Heart left ventricle (tissue), 16 donors: ENCODE measurements at regions not wholly inside any gene's neighbourhood (a gene's known extent, or its start where the extent isn't known, plus 50 kb on each side); places are given as distances from the start of the nearest gene placed in this dataset.

Experiments
- ATAC-seq, 4 donors: fragments of 200-7000 bp; cut with Tn5 transposase; one replicate each; pipeline ENCODE4 v1.9.1; 2020 to 2022; ENCODE audit warnings: moderate library complexity in 4 of 4, mild to moderate bottlenecking in 3 of 4, moderate number of reproducible peaks in 1 of 4
- DNase-seq, 5 donors: peaks; one replicate each; pipeline ENCODE4 v3.0.0-alpha.2; 2020
- H3K27ac ChIP-seq, 12 donors: fragments of 200-600 bp; sonication (generic) in 4 of 12; one replicate each; pipeline versions ENCODE4 v1.5.0 to v1.8.0; 2016 to 2022; ENCODE audit warnings: mild to moderate bottlenecking in 2 of 12
- H3K27me3 ChIP-seq, 9 donors: fragments of 200-600 bp; sonication (generic) in 2 of 9; one replicate each; pipeline versions ENCODE4 v1.5.1 to v1.8.0; 2016 to 2022; ENCODE audit warnings: mild to moderate bottlenecking in 3 of 9
- H3K36me3 ChIP-seq, 9 donors: fragments of 200-600 bp; sonication (generic) in 2 of 9; one replicate each; pipeline versions ENCODE4 v1.5.0 to v1.8.0; 2018 to 2022; ENCODE audit warnings: mild to moderate bottlenecking in 2 of 9
- H3K4me1 ChIP-seq, 12 donors: fragments of 200-600 bp; sonication (generic) in 4 of 12; one replicate each; pipeline versions ENCODE4 v1.5.0 to v1.8.0; 2016 to 2022; ENCODE audit warnings: mild to moderate bottlenecking in 3 of 12
- H3K4me3 ChIP-seq, 12 donors: fragments of 200-600 bp; sonication (generic) in 4 of 12; one replicate each; pipeline versions ENCODE4 v1.5.0 to v1.8.0; 2017 to 2022; ENCODE audit warnings: mild to moderate bottlenecking in 9 of 12, moderate library complexity in 4 of 12
- H3K9me3 ChIP-seq, 12 donors: fragments of 200-600 bp; sonication (generic) in 4 of 12; one replicate each; pipeline versions ENCODE4 v1.5.0 to v1.8.0; 2016 to 2022; ENCODE audit warnings: mild to moderate bottlenecking in 1 of 12
- POLR2A ChIP-seq, 2 donors: fragments of 450-650 bp; IDR thresholded peaks; one replicate each; pipeline ENCODE4 v1.6.1; 2017; ENCODE audit warnings: antibody characterized with exemption in 2 of 2, mild to moderate bottlenecking in 2 of 2, moderate library complexity in 2 of 2
- WGBS, 4 donors: extraction: QIAGEN DNeasy Blood & Tissue Kit in 2 of 4; methylation state at CpG; one replicate each; pipeline versions ENCODE4 v1.1.5 to v1.1.7; 2013 to 2018; 5-methylcytosine and 5-hydroxymethylcytosine counted together
- intact Hi-C, 10 donors: fragments of 100-400 bp; cut with DNase I; formaldehyde crosslinking; loops; one replicate each; pipeline versions ENCODE4 v1.11.1 to v1.14.2; 2022
- TF ChIP-seq, protein P1 (sequence below), 12 donors: fragments of 200-600 bp; sonication (generic) in 4 of 12; IDR thresholded peaks; one replicate each; pipeline versions ENCODE4 v1.5.0 to v1.8.0; 2018 to 2022; ENCODE audit warnings: antibody characterized with exemption in 12 of 12, mild to moderate bottlenecking in 5 of 12
- donor health status: ischemic (EF 13 %, LVEDD 7.1; RV severe dilation, severe dysfunction).
- donor health status: healthy with polysubstance abuse.
- donor health status: DM: no; HTN: yes; CAD: no.
- donor health status: DM: no; HTN: no; CAD: no.
- donor health status: ischemic (EF 25% LVEDD 6.9; RV normal size, moderate dysfunction).
- donor health status: ischemic (EF 25% LVEDD 5.7; RV mildly dilated, moderate dysfunction).
- donor health status: healthy.
- donor health status: DM: yes; HTN: yes; CAD: no.
- donor health status: ischemic (EF 35%, LVEDD 5.7; RV mildly dilated, moderate dysfunction).
- donor health status: nonischemic (EF 11% LVEDD 7.7; RV severe dilation, severe dysfunction).
- donor health status: DM: yes; HTN: yes; CAD: no.
- donor health status: PGD.
- donor health status: ischemic (EF 29% LVEDD 5.4; RV normal size, mild dysfunction).
- donor health status: nonischemic (EF 23%, LVEDD 6.1; RV moderate dilation, normal function).

DNA sequence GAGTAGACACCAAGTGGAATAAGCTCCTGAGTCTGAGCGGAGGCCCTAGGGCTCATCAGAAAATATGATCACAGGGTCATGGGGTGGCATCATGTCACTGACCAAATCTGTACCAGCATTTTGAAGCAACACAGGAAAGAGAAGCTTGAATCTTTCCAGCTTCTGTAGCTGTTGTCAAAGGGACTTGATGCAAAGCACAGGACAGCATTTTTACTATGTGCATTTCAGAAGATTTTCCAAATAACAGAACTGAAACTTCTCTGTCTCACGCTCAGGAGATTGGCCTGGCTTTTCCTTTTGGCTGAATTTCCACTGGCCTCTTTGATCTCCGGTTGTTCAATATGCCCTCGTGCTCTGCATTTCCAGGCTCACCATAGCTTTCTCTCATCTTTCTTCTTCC lies 127.2 kb upstream of the ATP1B1 start:
- intact Hi-C loops, result no loop called here
- H3K4me3 ChIP-seq, result no peak overlapping the region
- TF ChIP-seq POLR2A (IDR thresholded peaks at IDR 0.05), result no peak
- TF ChIP-seq, protein P1, sequence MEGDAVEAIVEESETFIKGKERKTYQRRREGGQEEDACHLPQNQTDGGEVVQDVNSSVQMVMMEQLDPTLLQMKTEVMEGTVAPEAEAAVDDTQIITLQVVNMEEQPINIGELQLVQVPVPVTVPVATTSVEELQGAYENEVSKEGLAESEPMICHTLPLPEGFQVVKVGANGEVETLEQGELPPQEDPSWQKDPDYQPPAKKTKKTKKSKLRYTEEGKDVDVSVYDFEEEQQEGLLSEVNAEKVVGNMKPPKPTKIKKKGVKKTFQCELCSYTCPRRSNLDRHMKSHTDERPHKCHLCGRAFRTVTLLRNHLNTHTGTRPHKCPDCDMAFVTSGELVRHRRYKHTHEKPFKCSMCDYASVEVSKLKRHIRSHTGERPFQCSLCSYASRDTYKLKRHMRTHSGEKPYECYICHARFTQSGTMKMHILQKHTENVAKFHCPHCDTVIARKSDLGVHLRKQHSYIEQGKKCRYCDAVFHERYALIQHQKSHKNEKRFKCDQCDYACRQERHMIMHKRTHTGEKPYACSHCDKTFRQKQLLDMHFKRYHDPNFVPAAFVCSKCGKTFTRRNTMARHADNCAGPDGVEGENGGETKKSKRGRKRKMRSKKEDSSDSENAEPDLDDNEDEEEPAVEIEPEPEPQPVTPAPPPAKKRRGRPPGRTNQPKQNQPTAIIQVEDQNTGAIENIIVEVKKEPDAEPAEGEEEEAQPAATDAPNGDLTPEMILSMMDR (IDR thresholded peaks at IDR 0.05), result no peak
- no peaks in the 10 kb centered on the region for H3K36me3 ChIP-seq
- H3K4me1 ChIP-seq, result peaks cover 0 to 3% (median 0%) of the 10 kb centered on the region in 12 donors
- WGBS, 4 donors, result 69 to 86% (median 78%) methylated on average over 4 of the region's 4 CpGs
- no peaks in the 10 kb centered on the region for H3K9me3 ChIP-seq
- no peaks in the 10 kb centered on the region for H3K27me3 ChIP-seq
- ATAC-seq, result peak in 2 of 4 donors; percentile 46 to 47
- no peak for DNase-seq
- no peak overlapping the region for H3K27ac ChIP-seq

DNA sequence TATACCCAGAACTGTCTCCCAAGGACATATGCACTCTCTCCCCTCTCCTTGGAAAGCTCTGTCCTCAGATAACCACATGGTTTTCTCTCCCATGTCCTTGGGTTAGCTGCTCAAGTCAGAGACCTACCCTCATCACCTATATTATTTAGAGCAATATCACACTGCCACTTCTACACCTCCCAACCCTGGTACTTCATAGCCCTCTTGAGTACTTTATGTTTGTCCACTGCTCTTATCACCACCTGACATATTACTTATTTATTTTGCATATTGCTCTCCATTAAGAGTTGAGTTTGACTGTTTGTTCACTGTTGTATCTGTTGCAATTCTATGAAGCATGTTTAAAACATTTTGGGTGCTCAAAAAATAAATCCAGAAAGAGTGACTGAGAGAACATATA lies 126.3 kb upstream of the ATP1B1 start:
- Histone ChIP-seq H3K36me3 (no peaks in the 10 kb centered on the region), H3K27ac (no peak overlapping the region), H3K4me1 (peaks cover 0 to 3% (median 0%) of the 10 kb centered on the region in 12 donors), H3K4me3 (no peak overlapping the region), H3K27me3 (no peaks in the 10 kb centered on the region), H3K9me3 (no peaks in the 10 kb centered on the region)
- no peak for TF ChIP-seq POLR2A (IDR thresholded peaks at IDR 0.05)
- TF ChIP-seq, protein P1 (IDR thresholded peaks at IDR 0.05), result no peak
- no peak for DNase-seq
- no peak for ATAC-seq
- intact Hi-C loops, result no loop called here

DNA sequence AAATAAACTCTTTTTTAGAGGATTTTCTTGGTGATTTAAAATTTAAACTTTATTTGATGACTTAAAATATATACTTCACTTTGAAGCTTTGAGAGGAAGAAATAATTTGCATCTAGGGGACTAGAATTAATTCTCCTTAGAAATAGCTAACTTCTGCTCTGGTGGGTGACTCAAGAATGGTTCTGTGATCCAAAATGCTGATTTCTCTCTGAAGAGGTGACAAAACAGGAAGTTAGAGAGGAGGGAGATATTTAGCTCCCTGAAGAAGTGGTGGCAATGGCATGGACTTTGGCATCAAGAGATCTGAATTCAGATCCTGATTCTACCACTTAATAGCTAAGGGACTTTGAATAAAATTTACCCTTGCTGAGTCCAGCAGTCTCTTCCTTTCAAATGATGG lies 125.8 kb upstream of the ATP1B1 start:
- H3K4me3 ChIP-seq, result no peak overlapping the region
- TF ChIP-seq, protein P1 (IDR thresholded peaks at IDR 0.05), result no peak
- no peak for TF ChIP-seq POLR2A (IDR thresholded peaks at IDR 0.05)
- H3K9me3 ChIP-seq, result no peaks in the 10 kb centered on the region
- DNase-seq, result no peak
- ATAC-seq, result no peak
- peaks cover 0 to 3% (median 0%) of the 10 kb centered on the region in 12 donors for H3K4me1 ChIP-seq
- no peaks in the 10 kb centered on the region for H3K27me3 ChIP-seq
- no peak overlapping the region for H3K27ac ChIP-seq
- intact Hi-C loops, result no loop called here
- H3K36me3 ChIP-seq, result no peaks in the 10 kb centered on the region

DNA sequence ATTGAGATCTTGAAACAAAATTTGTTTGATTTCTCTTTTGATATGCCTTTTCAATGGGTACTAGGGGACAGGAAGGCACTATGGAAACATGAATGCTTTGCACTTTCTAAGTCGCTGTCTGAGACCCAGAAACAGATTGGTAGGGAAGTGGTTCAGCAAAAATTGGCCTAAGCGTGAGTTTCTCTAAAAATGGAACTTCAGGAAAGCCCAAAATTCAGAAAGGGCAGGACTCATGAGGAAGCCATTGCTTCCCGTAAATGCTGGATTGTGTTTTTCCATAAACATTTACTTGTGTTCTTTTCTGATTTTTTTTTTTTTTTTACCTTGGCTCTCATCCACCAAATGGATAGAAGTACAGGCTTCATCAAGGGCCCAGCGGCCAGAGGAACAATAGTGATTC lies 123.7 kb upstream of the ATP1B1 start:
- H3K36me3 ChIP-seq, result no peaks in the 10 kb centered on the region
- no peak overlapping the region for H3K27ac ChIP-seq
- peaks cover 0 to 3% (median 0%) of the 10 kb centered on the region in 12 donors for H3K4me1 ChIP-seq
- H3K9me3 ChIP-seq, result no peaks in the 10 kb centered on the region
- H3K27me3 ChIP-seq, result no peaks in the 10 kb centered on the region
- H3K4me3 ChIP-seq, result no peak overlapping the region
- WGBS, 4 donors, result 64 to 92% (median 79%) methylated on average over 4 of the region's 4 CpGs
- ATAC-seq (no peak), DNase-seq (no peak)
- no peak for TF ChIP-seq POLR2A (IDR thresholded peaks at IDR 0.05)
- intact Hi-C loops, result no loop called here

DNA sequence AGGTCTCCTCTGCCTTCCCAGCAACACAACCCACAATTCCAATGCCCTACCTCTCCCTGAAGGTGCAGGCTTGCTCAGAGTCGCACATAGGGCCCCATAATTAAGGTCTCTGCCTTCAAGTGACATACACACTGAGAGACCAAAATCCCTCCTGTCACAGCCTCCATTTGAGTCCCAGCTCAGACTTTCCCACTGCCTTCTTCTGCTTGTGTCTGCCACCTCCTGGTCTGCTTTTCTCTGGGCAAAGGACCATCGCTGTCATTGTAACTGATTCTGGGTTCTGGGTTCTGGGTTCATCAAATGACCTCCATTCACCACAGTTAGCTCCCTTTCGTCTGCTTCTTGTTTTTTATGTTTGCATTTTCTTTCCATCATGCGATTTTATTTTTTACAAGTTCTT lies 119.2 kb upstream of the ATP1B1 start:
- Histone ChIP-seq H3K27me3 (no peaks in the 10 kb centered on the region), H3K4me3 (no peak overlapping the region), H3K36me3 (no peaks in the 10 kb centered on the region), H3K27ac (no peak overlapping the region), H3K4me1 (no peaks in the 10 kb centered on the region), H3K9me3 (no peaks in the 10 kb centered on the region)
- intact Hi-C loops, result no loop called here
- DNase-seq, result no peak
- no peak for TF ChIP-seq POLR2A (IDR thresholded peaks at IDR 0.05)
- TF ChIP-seq, protein P1 (IDR thresholded peaks at IDR 0.05), result no peak
- 94 to 97% (median 95%) methylated on average over 4 of the region's 4 CpGs for WGBS, 4 donors
- no peak for ATAC-seq
